ENCODE measurements at regions not wholly inside any gene's neighbourhood (a gene's known extent, or its start where the extent isn't known, plus 50 kb on each side); places are given as distances from the start of the nearest gene placed in this dataset.

- Histone ChIP-seq H3K4me2 (no peak overlapping the region), H4K20me1 (no peaks in the 10 kb centered on the region), H3K4me3 (no peak overlapping the region), H3K27ac (no peak overlapping the region), H3K4me1 (no peaks in the 10 kb centered on the region), H3K27me3 (0 out of 2 replicates have a peak, but pooled peaks cover under 1% of the 10 kb centered on the region), H3K36me3 (no peaks in the 10 kb centered on the region), H3K9ac (no peak overlapping the region), H3K9me3 (no peaks in the 10 kb centered on the region)
- TF ChIP-seq Cebpa-rat (IDR thresholded peaks at IDR 0.05), result no peak
Measured at GRCh38 chr12:131636266-131636665, 74.6 kb upstream of the SFSWAP start.

GRCh38 chr12:131636940-131637750 lies 73.7 kb upstream of the SFSWAP start:
- H3K4me2 ChIP-seq, result no peak overlapping the region
- H3K27ac ChIP-seq, result no peak overlapping the region
- no peak overlapping the region for H3K4me3 ChIP-seq
- no peaks in the 10 kb centered on the region for H4K20me1 ChIP-seq
- H3K36me3 ChIP-seq, result no peaks in the 10 kb centered on the region
- H3K9ac ChIP-seq, result no peak overlapping the region
- no peak for TF ChIP-seq Cebpa-rat (IDR thresholded peaks at IDR 0.05)
- no peaks in the 10 kb centered on the region for H3K9me3 ChIP-seq
- no peaks in the 10 kb centered on the region for H3K4me1 ChIP-seq
- no peaks in the 10 kb centered on the region for H3K27me3 ChIP-seq

- Histone ChIP-seq H3K27me3 (no peaks in the 10 kb centered on the region), H3K4me3 (no peak overlapping the region)
Measured at GRCh38 chr12:131637986-131638385, 72.9 kb upstream of the SFSWAP start.

GRCh38 chr12:131639270-131639940 lies 71.5 kb upstream of the SFSWAP start:
- Histone ChIP-seq H3K27ac (no peak overlapping the region), H3K4me2 (no peak overlapping the region), H3K9me3 (no peaks in the 10 kb centered on the region), H3K36me3 (no peaks in the 10 kb centered on the region), H3K4me3 (no peak overlapping the region), H3K27me3 (no peaks in the 10 kb centered on the region), H4K20me1 (no peaks in the 10 kb centered on the region; the same call in 1 of the 2 replicates), H3K9ac (no peak overlapping the region), H3K4me1 (no peaks in the 10 kb centered on the region)
- no peak for TF ChIP-seq Cebpa-rat (IDR thresholded peaks at IDR 0.05)

More at GRCh38 chr12:131637986-131638385, 72.9 kb upstream of the SFSWAP start:
- TF ChIP-seq Cebpa-rat (IDR thresholded peaks at IDR 0.05), result no peak
- Histone ChIP-seq H3K36me3 (no peaks in the 10 kb centered on the region), H3K27ac (no peak overlapping the region), H3K9me3 (no peaks in the 10 kb centered on the region), H3K4me1 (no peaks in the 10 kb centered on the region), H3K9ac (no peak overlapping the region), H3K4me2 (no peak overlapping the region), H4K20me1 (no peaks in the 10 kb centered on the region)

GRCh38 chr12:131640525-131640924 lies 70.4 kb upstream of the SFSWAP start:
- Histone ChIP-seq H3K4me1 (no peaks in the 10 kb centered on the region), H4K20me1 (no peaks in the 10 kb centered on the region; the same call in 1 of the 2 replicates), H3K27me3 (no peaks in the 10 kb centered on the region), H3K4me3 (no peak overlapping the region), H3K27ac (no peak overlapping the region), H3K9ac (no peak overlapping the region), H3K9me3 (no peaks in the 10 kb centered on the region), H3K4me2 (no peak overlapping the region), H3K36me3 (no peaks in the 10 kb centered on the region)
- TF ChIP-seq Cebpa-rat (IDR thresholded peaks at IDR 0.05), result no peak

DNA sequence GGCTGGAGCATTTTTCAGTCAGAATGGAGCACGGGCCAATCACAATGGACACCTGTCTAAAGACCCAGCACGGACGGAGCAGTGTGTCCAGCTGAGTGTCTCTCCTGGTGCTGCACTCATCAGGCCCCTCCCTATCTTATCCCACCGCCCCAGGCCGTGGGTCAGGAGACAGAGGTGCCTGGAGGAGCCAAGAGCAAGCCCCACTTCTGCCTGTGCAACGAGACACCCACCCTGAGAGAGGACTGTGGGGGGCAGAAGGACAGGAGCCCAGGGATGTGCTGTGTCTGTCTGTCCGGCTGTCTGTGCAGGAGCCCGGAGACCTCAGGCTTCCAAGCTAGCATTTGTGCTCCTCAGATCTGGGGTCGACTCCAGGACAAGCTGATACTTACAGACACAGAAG lies 69.6 kb upstream of the SFSWAP start:
- no peaks in the 10 kb centered on the region for H3K27me3 ChIP-seq
- no peaks in the 10 kb centered on the region for H3K9me3 ChIP-seq
- H3K4me1 ChIP-seq, result no peaks in the 10 kb centered on the region
- H3K4me2 ChIP-seq, result no peak overlapping the region
- no peak for TF ChIP-seq Cebpa-rat (IDR thresholded peaks at IDR 0.05)
- no peak overlapping the region for H3K9ac ChIP-seq
- no peak overlapping the region for H3K4me3 ChIP-seq
- H3K36me3 ChIP-seq, result no peaks in the 10 kb centered on the region
- no peak overlapping the region for H3K27ac ChIP-seq
- H4K20me1 ChIP-seq, result no peaks in the 10 kb centered on the region; the same call in 1 of the 2 replicates

DNA sequence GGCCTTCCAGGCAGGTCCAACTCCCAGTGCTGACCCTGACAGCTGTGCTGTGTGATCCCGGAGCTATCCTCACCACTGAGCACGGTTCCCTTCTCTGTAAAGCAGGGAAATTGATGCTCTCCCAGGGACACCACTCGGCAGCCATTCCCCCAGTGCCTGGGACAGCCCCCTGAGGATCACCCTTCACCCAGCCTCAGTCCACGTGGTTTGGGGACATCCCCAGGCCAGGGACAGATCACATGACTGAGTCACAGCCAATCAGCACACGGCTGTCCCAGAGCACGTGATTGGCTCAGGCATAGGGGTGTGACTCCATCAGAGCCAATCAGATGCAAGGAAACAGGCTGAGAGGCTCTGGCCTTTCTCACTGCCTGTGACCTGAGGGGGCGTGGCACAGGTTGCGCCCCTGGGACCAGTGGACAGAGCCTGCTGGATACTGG lies 68.8 kb upstream of the SFSWAP start:
- Histone ChIP-seq H3K27me3 (no peaks in the 10 kb centered on the region), H3K36me3 (no peaks in the 10 kb centered on the region), H3K4me3 (no peak overlapping the region), H3K4me2 (no peak overlapping the region), H3K9me3 (no peaks in the 10 kb centered on the region), H3K4me1 (no peaks in the 10 kb centered on the region), H3K27ac (no peak overlapping the region), H3K9ac (no peak overlapping the region), H4K20me1 (no peaks in the 10 kb centered on the region; the same call in 1 of the 2 replicates)
- TF ChIP-seq Cebpa-rat (IDR thresholded peaks at IDR 0.05), result no peak

DNA sequence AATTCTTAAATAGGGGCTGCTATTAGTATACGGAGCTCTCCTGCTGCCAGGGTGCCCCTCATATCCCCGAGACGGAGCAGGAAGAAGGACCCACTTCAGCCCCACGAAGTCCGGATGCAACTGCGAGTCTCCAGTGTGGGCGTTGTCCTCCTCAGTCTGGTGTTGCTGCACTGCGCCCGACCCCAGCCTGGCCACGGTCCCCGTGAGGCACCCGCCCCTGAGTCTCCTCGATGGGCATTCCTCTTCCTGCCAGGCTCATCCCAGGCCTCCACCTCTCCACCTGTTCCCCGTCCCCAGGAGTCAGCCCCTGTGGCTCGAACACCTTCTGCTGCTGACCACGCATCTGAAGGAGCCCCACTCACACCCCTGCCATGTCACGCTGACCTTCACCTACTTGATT lies 68.1 kb upstream of the SFSWAP start:
- Histone ChIP-seq H3K36me3 (no peaks in the 10 kb centered on the region), H3K4me3 (no peak overlapping the region), H3K27ac (no peak overlapping the region), H3K4me1 (no peaks in the 10 kb centered on the region), H3K9ac (no peak overlapping the region), H3K9me3 (no peaks in the 10 kb centered on the region), H4K20me1 (no peaks in the 10 kb centered on the region; the same call in 1 of the 2 replicates), H3K27me3 (no peaks in the 10 kb centered on the region), H3K4me2 (no peak overlapping the region)
- no peak for TF ChIP-seq Cebpa-rat (IDR thresholded peaks at IDR 0.05)

DNA sequence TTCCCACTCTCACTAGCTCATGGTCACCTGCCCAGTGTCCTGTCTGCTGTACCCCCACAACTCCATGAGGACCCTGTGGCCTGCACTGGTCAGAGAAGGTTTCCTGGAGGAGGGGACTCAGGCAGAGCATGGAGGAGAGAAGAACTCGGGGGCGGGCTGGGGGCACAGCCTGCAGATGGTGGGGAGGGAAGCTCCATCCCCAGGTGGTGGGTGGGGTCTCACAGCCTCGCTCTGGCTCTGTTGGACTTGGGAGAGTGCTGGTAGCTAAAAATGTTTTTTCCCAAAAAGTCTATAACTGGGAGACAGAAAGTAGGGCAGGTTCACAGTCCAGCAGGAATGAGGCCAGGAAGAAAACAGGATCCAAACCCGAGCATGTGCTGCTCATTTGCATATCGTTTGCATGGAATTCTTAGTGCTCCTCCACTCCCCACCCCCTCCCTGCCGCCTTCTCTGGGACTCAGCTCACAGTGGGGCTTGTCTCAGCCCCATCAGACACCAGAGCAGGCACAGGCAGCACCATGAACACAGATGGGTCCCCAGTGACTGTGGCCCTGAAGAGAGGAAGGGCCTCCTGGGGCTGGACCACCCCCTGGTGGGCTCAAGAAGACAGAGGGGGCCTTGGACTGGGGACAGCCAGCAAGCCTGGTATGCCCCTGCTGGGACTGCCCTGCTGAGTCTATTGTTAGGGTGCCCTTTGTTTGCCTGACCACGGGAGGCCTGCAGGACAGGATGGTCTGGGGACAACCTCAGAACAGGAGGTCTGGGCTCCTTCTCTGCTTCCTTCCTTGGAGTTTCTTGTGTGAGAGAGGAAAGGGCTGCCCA lies 67.0 kb upstream of the SFSWAP start:
- Histone ChIP-seq H3K4me1 (no peaks in the 10 kb centered on the region), H3K27ac (no peak overlapping the region), H3K4me2 (no peak overlapping the region), H3K27me3 (no peaks in the 10 kb centered on the region), H3K36me3 (no peaks in the 10 kb centered on the region), H3K9ac (no peak overlapping the region), H3K9me3 (no peaks in the 10 kb centered on the region), H3K4me3 (no peak overlapping the region), H4K20me1 (no peaks in the 10 kb centered on the region; the same call in 1 of the 2 replicates)
- TF ChIP-seq Cebpa-rat (IDR thresholded peaks at IDR 0.05), result no peak

Data from BLaER1 (cell line).